ENCODE measurements at regions not wholly inside any gene's neighbourhood (a gene's known extent, or its start where the extent isn't known, plus 50 kb on each side); places are given as distances from the start of the nearest gene placed in this dataset.
"Not testable (repeated sequence)": the region's sequence is repeated elsewhere in the genome, so short reads cannot be mapped to it uniquely, and the experiment has no call there.

- DNase-seq, result no peak
Observed at GRCh38 chr13:46498650-46499049, 54.3 kb upstream of the LRCH1 start.

GRCh38 chr13:46496086-46496485, 56.9 kb upstream of the LRCH1 start:
- no peak for DNase-seq

GRCh38 chr13:46495651-46496050, 57.3 kb upstream of the LRCH1 start:
- DNase-seq, result no peak

GRCh38 chr13:46495066-46495465, 57.9 kb upstream of the LRCH1 start:
- no peak for DNase-seq

- DNase-seq, result no peak
Observed at GRCh38 chr13:46492946-46493345, 60.0 kb upstream of the LRCH1 start.

GRCh38 chr13:46491641-46492040, 61.3 kb upstream of the LRCH1 start:
- no peak for DNase-seq

- not testable (repeated sequence) for DNase-seq
Observed at GRCh38 chr13:46490713-46491112, 62.3 kb upstream of the LRCH1 start.

- DNase-seq, result no peak
Observed at GRCh38 chr13:46490129-46490528, 62.8 kb upstream of the LRCH1 start.

- DNase-seq, result no peak
Observed at GRCh38 chr13:46489586-46490023, 63.4 kb upstream of the LRCH1 start.

GRCh38 chr13:46487748-46488147, 65.2 kb upstream of the LRCH1 start:
- no peak for DNase-seq

- no peak for DNase-seq
Observed at GRCh38 chr13:46486270-46486669, 66.7 kb upstream of the LRCH1 start.

GRCh38 chr13:46484561-46484960, 68.4 kb upstream of the LRCH1 start:
- DNase-seq, result no peak

GRCh38 chr13:46481166-46481565, 71.8 kb upstream of the LRCH1 start:
- DNase-seq, result no peak

GRCh38 chr13:46480131-46480530, 72.8 kb upstream of the LRCH1 start:
- no peak for DNase-seq

GRCh38 chr13:46479691-46480090, 73.3 kb upstream of the LRCH1 start:
- DNase-seq, result no peak

- DNase-seq, result no peak
Observed at GRCh38 chr13:46479283-46479682, 73.7 kb upstream of the LRCH1 start.

- DNase-seq, result no peak
Observed at GRCh38 chr13:46478651-46479050, 74.3 kb upstream of the LRCH1 start.

GRCh38 chr13:46476174-46476573, 76.8 kb upstream of the LRCH1 start:
- DNase-seq, result no peak

- no peak for DNase-seq
Observed at GRCh38 chr13:46475541-46475991, 77.4 kb upstream of the LRCH1 start.

GRCh38 chr13:46473806-46474205, 79.2 kb upstream of the LRCH1 start:
- DNase-seq, result no peak

GRCh38 chr13:46472384-46472783, 80.6 kb upstream of the LRCH1 start:
- DNase-seq, result no peak

GRCh38 chr13:46469699-46470098, 82.6 kb upstream of the RUBCNL start:
- DNase-seq, result not testable (repeated sequence)

GRCh38 chr13:46468570-46469463, 81.8 kb upstream of the RUBCNL start:
- no peak for DNase-seq

- DNase-seq, result not testable (repeated sequence)
Observed at GRCh38 chr13:46467694-46468093, 80.6 kb upstream of the RUBCNL start.

GRCh38 chr13:46466074-46466473, 79.0 kb upstream of the RUBCNL start:
- DNase-seq, result not testable (repeated sequence)
